ENCODE measurements at regions not wholly inside any gene's neighbourhood (a gene's known extent, or its start where the extent isn't known, plus 50 kb on each side); places are given as distances from the start of the nearest gene placed in this dataset.
A peak's percentile ranks its signal among the peaks of the same experiment; 100 is the strongest.
"Not testable (repeated sequence)": the region's sequence is repeated elsewhere in the genome, so short reads cannot be mapped to it uniquely, and the experiment has no call there.

GRCh38 chrX:7335816-7336362 lies 187.9 kb upstream of the PUDP start:
- not testable (repeated sequence) for H3K27ac ChIP-seq; H3K4me1 ChIP-seq; H3K4me3 ChIP-seq; DNase-seq; H3K27me3 ChIP-seq; H3K9me3 ChIP-seq (replicated peaks); H3K36me3 ChIP-seq

GRCh38 chrX:7334253-7334935 lies 186.4 kb upstream of the PUDP start:
- Histone ChIP-seq H3K4me1 (no peaks in the 10 kb centered on the region), H3K4me3 (no peak overlapping the region), H3K27me3 (no peaks in the 10 kb centered on the region), H3K36me3 (no peaks in the 10 kb centered on the region), H3K9me3 (replicated peaks) (no peaks in the 10 kb centered on the region), H3K27ac (no peak overlapping the region)
- DNase-seq, result no peak

GRCh38 chrX:7330971-7331746 lies 183.2 kb upstream of the PUDP start:
- Histone ChIP-seq H3K27ac (no peak overlapping the region), H3K9me3 (replicated peaks) (no peaks in the 10 kb centered on the region), H3K36me3 (no peaks in the 10 kb centered on the region), H3K4me3 (no peak overlapping the region), H3K27me3 (no peaks in the 10 kb centered on the region), H3K4me1 (no peaks in the 10 kb centered on the region)
- DNase-seq, result no peak

- Histone ChIP-seq H3K4me1 (no peaks in the 10 kb centered on the region), H3K4me3 (no peak overlapping the region), H3K27me3 (no peaks in the 10 kb centered on the region), H3K36me3 (no peaks in the 10 kb centered on the region), H3K27ac (no peak overlapping the region), H3K9me3 (replicated peaks) (no peaks in the 10 kb centered on the region)
- DNase-seq, result no peak
Measured at GRCh38 chrX:7330556-7330955, 182.6 kb upstream of the PUDP start.

GRCh38 chrX:7318661-7319060 lies 170.7 kb upstream of the PUDP start:
- H3K27me3 ChIP-seq, result no peaks in the 10 kb centered on the region
- H3K4me1 ChIP-seq, result peaks cover 26% of the 10 kb centered on the region
- H3K27ac ChIP-seq, result no peak overlapping the region
- no peak overlapping the region for H3K4me3 ChIP-seq
- H3K36me3 ChIP-seq, result no peaks in the 10 kb centered on the region
- no peaks in the 10 kb centered on the region for H3K9me3 ChIP-seq (replicated peaks)
- DNase-seq, result no peak

- H3K9me3 ChIP-seq (replicated peaks), result no peaks in the 10 kb centered on the region
- H3K4me1 ChIP-seq, result peaks cover 26% of the 10 kb centered on the region
- no peak overlapping the region for H3K4me3 ChIP-seq
- no peak overlapping the region for H3K27ac ChIP-seq
- H3K36me3 ChIP-seq, result no peaks in the 10 kb centered on the region
- no peaks in the 10 kb centered on the region for H3K27me3 ChIP-seq
- no peak for DNase-seq
Measured at GRCh38 chrX:7318241-7318640, 170.3 kb upstream of the PUDP start.

GRCh38 chrX:7316887-7317286 lies 168.9 kb upstream of the PUDP start:
- no peaks in the 10 kb centered on the region for H3K9me3 ChIP-seq (replicated peaks)
- no peaks in the 10 kb centered on the region for H3K27me3 ChIP-seq
- H3K36me3 ChIP-seq, result no peaks in the 10 kb centered on the region
- H3K4me3 ChIP-seq, result no peak overlapping the region
- H3K27ac ChIP-seq, result peak overlapping the region; percentile 69
- peaks cover 26% of the 10 kb centered on the region for H3K4me1 ChIP-seq
- peak; percentile 30 to 68 for DNase-seq

- H3K4me3 ChIP-seq, result no peak overlapping the region
- peak in 1 of 2 experiments; percentile 9 for DNase-seq
- H3K4me1 ChIP-seq, result peaks cover 26% of the 10 kb centered on the region
- no peaks in the 10 kb centered on the region for H3K36me3 ChIP-seq
- no peaks in the 10 kb centered on the region for H3K27me3 ChIP-seq
- no peaks in the 10 kb centered on the region for H3K9me3 ChIP-seq (replicated peaks)
- peak overlapping the region; percentile 69 for H3K27ac ChIP-seq
Measured at GRCh38 chrX:7316280-7316679, 168.3 kb upstream of the PUDP start.

- no peaks in the 10 kb centered on the region for H3K27me3 ChIP-seq
- DNase-seq, result peak; percentile 32 to 65
- no peaks in the 10 kb centered on the region for H3K9me3 ChIP-seq (replicated peaks)
- H3K4me3 ChIP-seq, result no peak overlapping the region
- no peaks in the 10 kb centered on the region for H3K36me3 ChIP-seq
- H3K4me1 ChIP-seq, result peaks cover 26% of the 10 kb centered on the region
- peak overlapping the region; percentile 37 for H3K27ac ChIP-seq
Measured at GRCh38 chrX:7314425-7314824, 166.5 kb upstream of the PUDP start.

- Histone ChIP-seq H3K27me3 (no peaks in the 10 kb centered on the region), H3K36me3 (no peaks in the 10 kb centered on the region), H3K9me3 (replicated peaks) (no peaks in the 10 kb centered on the region)
Measured at GRCh38 chrX:7307720-7308119, 159.8 kb upstream of the PUDP start.

GRCh38 chrX:7294483-7294882 lies 146.5 kb upstream of the PUDP start:
- Histone ChIP-seq H3K4me1 (no peaks in the 10 kb centered on the region), H3K36me3 (no peaks in the 10 kb centered on the region), H3K27me3 (no peaks in the 10 kb centered on the region), H3K4me3 (no peak overlapping the region), H3K27ac (no peak overlapping the region), H3K9me3 (replicated peaks) (no peaks in the 10 kb centered on the region)
- no peak for DNase-seq

More at GRCh38 chrX:7307720-7308119, 159.8 kb upstream of the PUDP start:
- DNase-seq, result no peak
- no peak overlapping the region for H3K27ac ChIP-seq
- no peaks in the 10 kb centered on the region for H3K4me1 ChIP-seq
- no peak overlapping the region for H3K4me3 ChIP-seq

- H3K27ac ChIP-seq, result no peak overlapping the region
- H3K36me3 ChIP-seq, result no peaks in the 10 kb centered on the region
- H3K27me3 ChIP-seq, result no peaks in the 10 kb centered on the region
- H3K4me1 ChIP-seq, result no peaks in the 10 kb centered on the region
- H3K4me3 ChIP-seq, result no peak overlapping the region
- DNase-seq, result no peak
- no peaks in the 10 kb centered on the region for H3K9me3 ChIP-seq (replicated peaks)
Measured at GRCh38 chrX:7286168-7286837, 138.3 kb upstream of the PUDP start.

- H3K36me3 ChIP-seq, result no peaks in the 10 kb centered on the region
- no peaks in the 10 kb centered on the region for H3K27me3 ChIP-seq
- no peaks in the 10 kb centered on the region for H3K4me1 ChIP-seq
- no peak overlapping the region for H3K27ac ChIP-seq
- no peak overlapping the region for H3K4me3 ChIP-seq
- H3K9me3 ChIP-seq (replicated peaks), result no peaks in the 10 kb centered on the region
- no peak for DNase-seq
Measured at GRCh38 chrX:7285765-7286164, 137.8 kb upstream of the PUDP start.

- no peaks in the 10 kb centered on the region for H3K27me3 ChIP-seq
- H3K4me1 ChIP-seq, result no peaks in the 10 kb centered on the region
- no peak overlapping the region for H3K27ac ChIP-seq
- no peak overlapping the region for H3K4me3 ChIP-seq
- no peaks in the 10 kb centered on the region for H3K36me3 ChIP-seq
- no peak for DNase-seq
- H3K9me3 ChIP-seq (replicated peaks), result no peaks in the 10 kb centered on the region
Measured at GRCh38 chrX:7283741-7284140, 135.8 kb upstream of the PUDP start.

GRCh38 chrX:7280520-7280919 lies 132.6 kb upstream of the PUDP start:
- no peak overlapping the region for H3K4me3 ChIP-seq
- peaks cover 11% of the 10 kb centered on the region; the same call in 1 of the 2 replicates for H3K4me1 ChIP-seq
- H3K27me3 ChIP-seq, result no peaks in the 10 kb centered on the region
- H3K36me3 ChIP-seq, result no peaks in the 10 kb centered on the region
- no peak overlapping the region for H3K27ac ChIP-seq
- H3K9me3 ChIP-seq (replicated peaks), result no peaks in the 10 kb centered on the region
- no peak for DNase-seq

Data from SJCRH30 (cell line).